ENCODE measurements at regions not wholly inside any gene's neighbourhood (a gene's known extent, or its start where the extent isn't known, plus 50 kb on each side); places are given as distances from the start of the nearest gene placed in this dataset.
A peak's percentile ranks its signal among the peaks of the same experiment; 100 is the strongest.
"Not testable (repeated sequence)": the region's sequence is repeated elsewhere in the genome, so short reads cannot be mapped to it uniquely, and the experiment has no call there.

DNA sequence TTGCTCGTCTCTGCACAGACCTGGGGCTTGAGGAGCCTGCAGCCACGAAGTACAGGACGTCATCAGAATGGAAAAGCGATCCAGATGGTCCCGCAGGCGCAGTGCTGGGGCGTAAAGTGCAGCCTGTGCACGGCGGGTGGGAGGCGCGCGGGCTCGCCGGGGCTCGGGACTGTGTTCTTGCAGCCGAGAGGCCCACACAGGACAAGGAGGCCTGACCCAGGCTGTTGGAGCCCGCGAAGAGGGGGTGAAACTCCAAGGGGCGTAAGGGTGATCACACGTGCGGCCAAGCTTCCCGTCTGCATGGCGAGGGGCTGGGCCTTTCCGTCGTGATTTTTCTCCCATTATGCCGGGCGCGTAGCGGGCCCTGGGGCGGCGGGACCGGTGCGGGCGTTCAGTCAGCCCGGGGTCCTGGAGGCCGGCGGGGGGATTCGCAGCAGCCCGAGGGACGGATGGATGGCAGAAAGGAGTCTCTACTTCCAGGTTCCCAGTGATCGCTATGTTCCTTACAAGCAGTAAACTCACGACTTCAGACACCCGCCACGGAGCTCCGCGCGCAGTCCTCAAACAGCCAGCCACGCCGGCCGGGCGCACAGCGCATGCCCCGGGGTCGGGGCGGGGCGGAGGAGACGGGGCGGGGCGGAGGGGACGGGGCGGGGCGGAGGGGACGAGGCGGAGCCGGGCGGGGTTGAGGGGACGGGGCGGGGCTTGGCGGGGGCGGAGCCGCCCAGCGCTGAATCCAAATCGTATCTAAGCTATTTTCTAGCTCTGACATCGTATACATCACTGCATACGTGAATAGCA lies 141.0 kb upstream of the KCNJ18 start:
- peak; percentile 80 to 83 for DNase-seq (ENCODE audit: low read depth in 2 of 2)

DNA sequence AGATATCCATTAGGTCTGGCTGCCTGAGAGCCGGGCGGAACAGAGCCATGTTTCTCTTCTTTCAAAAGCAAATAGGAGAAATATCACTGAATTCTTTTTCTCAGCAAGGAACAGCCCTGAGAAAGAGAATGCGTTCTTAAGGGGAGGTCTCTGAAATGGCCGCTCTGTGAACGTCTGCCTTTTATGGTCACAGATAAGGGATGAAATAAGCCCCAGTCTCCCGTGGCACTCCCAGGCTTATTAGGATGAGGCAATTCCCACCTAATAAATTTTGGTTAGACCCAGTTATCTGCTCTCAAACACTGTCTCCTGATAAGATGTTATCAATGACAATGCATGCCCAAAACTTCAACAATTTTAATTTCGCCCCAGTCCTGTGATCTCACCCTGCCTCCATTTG lies 133.4 kb upstream of the KCNJ18 start:
- not testable (repeated sequence) for DNase-seq (ENCODE audit: low read depth in 2 of 2)

DNA sequence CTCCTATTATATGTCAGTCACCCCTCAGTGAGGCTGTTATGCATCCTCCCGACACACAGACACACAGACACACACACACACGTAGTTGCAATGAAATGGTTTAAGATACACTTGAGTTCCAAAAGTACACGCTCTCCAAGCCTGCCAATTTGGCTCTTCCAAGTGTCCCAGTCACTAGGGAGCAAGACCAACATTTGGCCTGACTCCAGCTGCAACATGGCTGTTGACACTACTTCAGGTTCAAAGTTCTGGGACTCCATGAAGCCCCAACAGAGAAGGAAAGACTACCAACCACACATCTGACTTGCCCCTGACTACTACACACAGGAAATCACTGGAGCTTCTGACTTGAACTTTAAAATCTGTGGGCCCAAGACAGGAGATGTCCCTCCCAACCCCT lies 128.1 kb upstream of the KCNJ18 start:
- no peak for DNase-seq (ENCODE audit: low read depth in 2 of 2)

DNA sequence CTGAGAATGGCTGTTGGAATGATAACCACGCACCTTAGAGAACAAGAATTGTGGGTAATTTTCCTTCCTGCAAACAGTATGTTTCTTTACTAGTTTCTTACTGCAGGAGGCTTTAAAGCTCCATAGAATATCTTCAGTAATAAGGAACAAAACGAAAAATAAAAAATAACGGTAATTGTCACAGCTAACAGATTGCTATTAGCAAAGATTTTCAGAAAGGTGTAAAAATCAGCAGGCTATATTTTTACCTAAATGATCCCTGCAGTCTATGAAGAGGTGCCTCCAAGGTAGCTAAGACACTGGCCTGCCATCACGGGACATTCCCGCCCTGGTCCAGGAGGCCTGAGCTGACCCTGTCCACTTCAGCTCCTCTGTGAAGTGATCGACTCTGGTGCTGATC lies 127.6 kb upstream of the KCNJ18 start:
- DNase-seq (ENCODE audit: low read depth in 2 of 2), result not testable (repeated sequence)

DNA sequence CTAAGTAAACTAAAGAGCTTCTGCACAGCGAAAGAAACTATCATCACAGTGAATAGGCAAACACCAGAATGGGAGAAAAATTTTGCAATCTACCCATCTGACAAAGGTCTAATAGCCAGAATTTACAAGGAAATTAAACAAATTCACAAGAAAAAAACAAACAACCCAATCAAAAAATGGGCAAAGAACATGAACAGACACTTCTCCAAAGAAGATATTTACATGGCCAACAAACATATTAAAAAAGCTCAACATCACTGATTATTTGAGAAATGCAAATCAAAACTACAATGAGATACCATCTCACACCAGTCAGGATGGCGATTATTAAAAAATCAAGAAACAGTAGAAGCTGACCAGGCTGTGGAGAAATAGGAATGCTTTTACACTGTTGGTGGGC lies 121.9 kb upstream of the KCNJ18 start:
- not testable (repeated sequence) for DNase-seq (ENCODE audit: low read depth in 2 of 2)

DNA sequence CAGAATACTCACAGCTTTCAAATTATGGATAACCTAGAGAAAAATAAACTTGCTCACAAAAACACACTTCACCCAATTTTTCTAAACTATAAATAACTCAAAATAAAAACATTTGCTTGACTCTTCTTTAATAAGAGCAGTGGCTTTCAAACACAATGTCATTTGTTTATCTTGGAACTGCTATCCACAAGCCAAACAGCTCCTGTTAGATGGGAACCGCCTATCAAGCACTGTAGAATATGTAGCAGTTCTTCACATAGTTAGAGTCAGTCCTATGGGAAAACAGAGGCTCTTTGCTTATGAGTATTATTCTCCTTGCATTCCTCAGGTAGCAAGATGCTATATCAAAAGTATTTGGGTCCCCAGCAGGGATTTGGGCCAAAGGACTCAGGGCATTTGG lies 120.2 kb upstream of the KCNJ18 start:
- DNase-seq (ENCODE audit: low read depth in 2 of 2), result not testable (repeated sequence)

DNA sequence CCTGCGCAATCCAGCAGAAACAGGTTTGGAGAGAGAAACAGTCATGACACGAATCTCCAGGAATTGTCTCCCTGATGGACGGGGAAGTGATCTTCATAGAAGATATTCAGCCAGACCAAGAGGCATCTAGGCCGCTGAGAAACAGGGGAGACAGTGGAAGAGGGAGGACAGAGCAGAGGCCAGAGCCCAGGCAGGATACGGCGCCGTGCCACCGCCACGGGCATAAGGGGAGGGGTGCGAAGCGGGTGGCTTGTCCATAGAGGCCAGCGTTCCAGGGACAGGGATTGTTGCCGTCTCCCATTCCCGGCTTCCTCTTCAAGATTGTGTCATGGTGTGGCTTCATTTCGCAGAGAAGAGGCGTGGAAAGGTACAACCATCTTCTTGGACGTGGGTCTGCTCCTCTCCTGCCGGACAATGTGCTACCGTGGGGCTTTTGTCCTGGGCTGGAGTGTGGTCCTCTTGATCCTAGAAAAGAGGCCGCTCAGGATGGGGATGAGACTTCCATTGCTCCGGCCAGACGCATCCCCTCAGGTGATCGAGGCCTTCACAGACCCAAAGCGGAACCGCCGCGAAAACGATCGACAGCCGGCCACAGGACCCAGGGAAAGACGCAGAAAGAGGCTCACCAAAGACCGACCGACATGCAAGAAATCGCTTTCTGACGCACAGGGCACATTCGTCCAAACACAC lies 118.9 kb upstream of the KCNJ18 start:
- not testable (repeated sequence) for DNase-seq (ENCODE audit: low read depth in 2 of 2)

DNA sequence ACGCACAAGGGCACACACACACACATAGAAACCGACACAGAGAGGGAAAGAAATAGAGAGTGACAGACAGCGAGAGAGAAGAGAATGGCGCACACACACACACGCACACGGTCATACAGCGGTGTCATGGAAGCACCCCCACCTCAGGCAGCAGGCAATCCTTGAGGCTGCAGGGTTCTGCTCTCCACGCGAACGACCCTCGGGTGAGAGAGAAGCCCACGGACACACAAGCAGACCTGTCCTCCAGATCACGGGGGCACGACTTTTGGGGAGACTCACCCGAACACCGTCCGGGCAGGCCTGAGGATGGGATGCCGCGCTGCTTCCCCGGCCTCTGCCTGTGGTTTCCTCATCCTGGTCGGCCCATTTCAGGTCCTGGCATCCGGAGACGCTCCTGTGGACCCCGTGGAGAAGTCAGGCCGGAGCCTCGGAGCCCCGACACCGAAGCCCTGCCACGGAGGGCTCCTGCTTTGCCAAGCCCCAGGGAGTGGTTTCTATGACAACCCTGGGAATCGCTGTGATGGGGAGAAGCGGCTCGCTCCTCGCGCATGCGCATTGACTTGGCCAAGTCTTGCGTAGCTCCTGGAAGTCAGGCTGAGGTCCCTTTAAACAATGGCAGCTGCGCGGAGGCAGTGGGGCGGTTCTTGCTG lies 118.2 kb upstream of the KCNJ18 start:
- DNase-seq (ENCODE audit: low read depth in 2 of 2), result peak; percentile 21 to 38

DNA sequence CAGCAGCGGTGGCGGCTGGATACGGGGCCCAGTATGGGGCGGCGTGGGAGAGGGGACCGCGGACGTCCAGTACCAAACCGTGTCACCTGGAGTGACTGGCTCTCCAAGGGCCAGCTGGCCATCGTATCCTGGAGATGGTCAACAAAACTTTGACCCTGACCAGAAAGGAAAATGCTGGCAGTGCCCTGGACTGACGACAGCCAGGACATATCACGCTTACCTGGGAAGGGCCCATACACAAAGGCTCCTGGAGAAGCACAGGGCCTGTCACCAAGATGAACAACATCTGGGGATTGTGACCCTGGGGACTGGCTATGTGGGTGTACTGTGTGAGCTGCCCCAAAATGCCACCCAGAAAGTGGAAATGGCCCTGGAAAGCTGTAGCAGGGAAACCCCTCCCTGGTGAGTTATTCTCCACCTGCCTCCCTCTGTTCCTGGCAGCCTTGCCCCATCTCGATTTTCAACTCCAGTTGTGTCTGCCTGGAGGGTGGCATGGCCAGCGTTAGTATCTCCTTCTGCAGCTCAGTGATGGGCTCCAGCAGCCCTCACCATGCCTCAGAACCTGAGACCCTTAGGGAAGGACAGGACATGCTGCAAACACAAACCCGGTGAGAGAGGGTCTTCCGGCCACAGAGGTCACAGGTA lies 117.6 kb upstream of the KCNJ18 start:
- DNase-seq (ENCODE audit: low read depth in 2 of 2), result not testable (repeated sequence)

DNA sequence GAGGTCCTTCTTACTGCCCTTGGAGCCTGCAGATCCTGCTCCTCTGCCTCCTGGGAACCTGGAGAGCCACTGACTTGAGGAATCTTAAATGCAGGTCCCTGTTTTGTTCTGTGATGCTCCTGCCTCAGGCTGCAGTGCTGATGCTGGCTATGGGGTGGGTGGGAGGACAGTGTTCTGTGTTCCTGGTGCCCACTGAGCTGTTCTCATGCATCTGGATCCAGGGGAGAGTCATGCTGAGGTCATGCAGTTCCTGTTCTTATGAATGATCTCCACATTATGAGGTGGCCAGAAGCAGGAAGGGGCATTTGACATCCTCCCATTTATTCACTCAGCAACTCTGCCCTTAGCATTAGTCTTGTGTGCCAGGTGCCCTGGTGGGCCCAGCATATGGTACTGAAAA lies 113.5 kb upstream of the KCNJ18 start:
- not testable (repeated sequence) for DNase-seq (ENCODE audit: low read depth in 2 of 2)

DNA sequence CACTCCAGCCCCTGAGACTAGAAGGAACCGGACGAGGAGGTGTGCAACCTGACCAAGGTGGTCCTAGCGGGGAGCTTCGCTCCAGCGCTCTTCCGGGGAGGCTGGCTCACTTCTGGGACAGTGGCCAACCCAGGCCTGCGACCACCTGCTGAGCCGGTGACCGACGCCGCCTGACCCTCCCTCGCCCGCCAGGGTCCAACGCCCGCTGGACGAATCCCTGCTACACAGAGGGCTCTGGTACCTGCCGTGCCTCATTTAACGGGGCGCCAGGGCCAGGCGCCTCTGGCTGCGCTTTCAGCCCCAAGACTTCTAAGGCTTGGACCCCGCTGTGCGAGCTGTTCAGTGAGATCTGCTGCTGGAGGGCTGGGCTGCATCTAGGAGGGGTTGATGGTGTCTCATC lies 99.5 kb upstream of the KCNJ18 start:
- DNase-seq (ENCODE audit: low read depth in 2 of 2), result no peak

DNA sequence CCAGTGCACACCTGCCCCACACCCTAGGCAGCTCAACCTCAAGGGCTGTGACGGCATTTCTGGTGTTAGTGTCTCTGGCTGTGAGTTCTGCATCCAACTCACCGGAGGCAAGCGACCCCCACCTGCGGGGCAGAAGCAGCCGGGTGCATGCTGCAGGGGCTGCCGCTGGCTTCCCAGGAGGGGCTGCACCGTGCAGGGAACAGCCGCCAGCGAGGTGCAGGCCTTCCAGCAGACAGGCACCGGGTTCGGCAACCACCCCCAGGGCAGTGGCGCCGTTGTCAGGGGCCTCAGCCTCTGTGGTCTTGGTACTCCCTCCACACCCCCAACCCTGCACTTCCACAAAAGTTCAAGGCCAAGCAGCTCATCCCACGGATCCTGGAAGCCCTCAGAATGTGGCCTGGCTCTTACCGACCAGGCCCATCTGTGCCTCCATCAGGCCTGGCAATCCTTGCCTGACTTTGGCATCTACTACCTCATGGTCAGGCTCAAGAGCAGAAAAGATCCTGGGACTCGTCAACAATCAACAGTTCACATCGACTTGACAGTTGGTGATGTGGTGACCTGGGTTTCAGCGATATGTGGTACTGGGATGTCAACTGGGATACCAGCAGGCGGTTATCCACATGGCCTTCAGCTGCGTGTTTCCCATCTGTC lies 98.7 kb upstream of the KCNJ18 start:
- DNase-seq (ENCODE audit: low read depth in 2 of 2), result not testable (repeated sequence)

DNA sequence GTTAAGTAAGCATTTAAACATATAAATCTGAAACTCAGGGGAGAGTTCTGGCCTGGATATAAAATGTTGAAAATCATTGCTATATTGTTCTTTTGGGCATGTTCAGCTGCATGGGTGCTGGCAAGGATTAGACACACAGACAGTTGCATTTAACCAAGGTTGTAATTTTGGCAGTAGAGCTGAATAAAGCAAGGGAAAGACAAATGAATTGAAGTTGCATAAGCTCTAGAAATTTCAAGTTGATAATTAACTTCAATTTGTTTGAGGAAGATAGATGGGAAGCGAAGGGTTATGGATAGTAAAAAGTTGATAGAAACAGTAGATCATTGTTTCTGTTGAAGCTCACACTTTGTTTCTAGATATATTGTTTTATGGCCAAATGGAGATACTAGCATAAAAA lies 97.2 kb upstream of the KCNJ18 start:
- DNase-seq (ENCODE audit: low read depth in 2 of 2), result no peak

DNA sequence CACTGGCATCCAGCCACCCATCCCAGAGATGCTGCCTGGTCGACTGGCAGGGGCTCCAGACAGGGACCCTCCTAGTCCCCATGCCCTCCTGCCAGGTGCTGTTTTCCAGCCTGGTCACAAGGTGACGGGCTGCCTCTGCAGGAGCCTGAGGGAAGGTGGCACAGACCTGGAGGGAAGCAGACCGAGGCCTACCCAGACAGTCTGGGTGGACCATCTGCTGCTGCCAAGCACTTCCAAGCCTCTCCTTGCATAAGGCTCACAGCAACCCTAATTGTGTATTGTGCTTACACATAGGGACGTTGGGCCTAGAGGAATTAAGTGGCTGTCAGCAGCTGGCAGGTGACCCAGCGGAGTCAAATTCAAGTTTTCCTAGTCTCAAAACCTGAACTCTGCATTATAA lies 90.1 kb upstream of the KCNJ18 start:
- no peak for DNase-seq (ENCODE audit: low read depth in 2 of 2)

DNA sequence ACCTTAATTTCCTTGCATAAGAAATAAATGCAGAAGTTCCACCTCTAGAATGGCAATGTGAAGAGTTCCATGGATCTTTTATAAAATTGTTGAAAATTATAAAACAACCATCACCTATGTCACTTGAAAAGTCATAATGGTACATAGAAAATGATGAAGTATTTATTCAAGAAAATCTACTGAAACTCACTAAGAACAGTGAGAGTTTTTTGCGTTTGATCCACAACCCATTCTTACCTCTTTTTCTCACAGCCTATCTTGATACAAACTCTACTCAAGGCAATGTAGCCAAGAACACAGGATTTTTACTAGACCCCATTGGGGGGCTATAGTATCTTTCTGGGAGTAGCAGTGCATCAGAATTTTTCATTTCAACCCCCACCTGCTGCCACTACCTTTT lies 89.0 kb upstream of the KCNJ18 start:
- not testable (repeated sequence) for DNase-seq (ENCODE audit: low read depth in 2 of 2)

DNA sequence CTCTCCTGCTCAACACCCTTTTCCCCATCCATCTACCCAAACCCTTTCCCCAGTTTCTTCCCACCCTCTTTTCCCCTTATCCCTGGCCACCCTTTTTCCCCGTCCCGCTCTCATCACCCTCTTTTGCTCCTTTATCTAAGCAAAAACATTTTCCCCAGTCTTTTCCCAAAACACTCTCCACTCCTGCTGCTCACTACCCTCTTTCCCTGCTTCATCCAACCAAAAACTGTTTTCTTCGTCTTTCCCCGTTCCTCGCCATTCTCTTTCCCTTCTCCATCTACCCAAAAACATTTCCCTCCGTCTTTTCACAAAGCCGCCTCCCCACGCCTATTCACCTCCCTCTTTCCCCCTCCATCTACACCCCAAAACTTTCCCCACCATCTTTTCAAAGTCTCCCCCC lies 80.9 kb upstream of the KCNJ18 start:
- DNase-seq (ENCODE audit: low read depth in 2 of 2), result not testable (repeated sequence)

DNA sequence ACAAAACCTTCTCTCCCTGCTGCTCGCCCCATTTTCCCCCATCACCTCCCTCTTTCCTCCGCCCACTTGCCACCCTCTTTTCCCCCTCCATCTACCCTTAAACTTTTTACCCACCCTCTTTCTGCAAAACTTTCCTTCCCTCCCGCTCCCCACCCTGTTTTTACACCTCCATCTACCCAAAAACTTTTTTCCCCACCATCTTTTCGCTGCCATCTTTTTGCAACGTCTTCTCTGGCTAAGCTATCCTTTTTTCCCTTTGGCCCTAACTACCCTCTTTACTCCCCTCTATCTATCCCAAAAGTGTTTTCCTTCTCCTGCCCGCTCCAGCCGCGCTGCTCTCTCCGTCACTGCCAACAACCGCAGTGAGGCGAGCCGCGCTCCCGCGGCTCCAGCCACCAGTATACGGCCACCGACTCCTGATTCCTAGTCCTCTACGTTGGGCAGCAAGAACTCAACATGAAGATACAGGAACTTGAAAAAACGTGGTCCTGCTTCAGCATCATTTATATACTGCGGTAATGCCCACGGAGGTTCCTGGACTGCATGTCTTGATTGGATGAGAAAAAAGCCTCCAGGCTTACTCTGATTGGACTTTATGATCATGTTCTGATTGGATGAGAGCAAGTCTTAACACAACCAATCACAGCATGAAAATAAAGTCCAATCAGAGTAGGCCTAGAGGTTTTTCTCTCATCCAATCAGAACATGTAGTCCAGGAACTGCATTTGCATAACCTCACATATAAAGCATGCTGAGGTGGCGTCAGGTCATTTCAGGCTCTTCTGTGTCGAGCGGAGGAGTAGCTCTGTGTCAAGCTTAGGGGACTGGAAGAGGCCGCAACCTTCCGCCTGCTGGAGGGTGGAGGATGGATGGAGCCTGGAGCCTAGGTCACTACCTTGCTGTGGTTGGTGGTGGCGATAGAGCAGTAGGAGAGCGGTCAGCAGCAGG lies 79.9 kb upstream of the KCNJ18 start:
- DNase-seq (ENCODE audit: low read depth in 2 of 2), result not testable (repeated sequence)

DNA sequence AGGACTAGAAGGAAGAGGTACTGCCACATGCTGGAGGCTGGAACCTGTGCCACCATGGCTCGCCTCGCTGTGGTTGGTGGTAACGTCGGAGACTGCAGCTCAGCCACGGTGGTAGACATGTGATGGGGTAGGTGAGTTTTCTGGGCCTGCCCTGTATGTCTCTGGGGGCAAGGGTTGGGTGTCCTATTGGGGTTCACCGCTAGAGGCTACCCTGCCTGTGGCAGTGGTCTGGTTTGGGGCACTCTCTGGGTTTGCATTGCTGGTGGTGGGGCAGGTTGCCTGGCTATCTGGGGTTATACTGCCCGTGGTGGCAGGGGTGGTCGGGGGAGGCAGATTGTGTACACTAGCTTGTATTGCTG lies 79.3 kb upstream of the KCNJ18 start:
- DNase-seq (ENCODE audit: low read depth in 2 of 2), result no peak

DNA sequence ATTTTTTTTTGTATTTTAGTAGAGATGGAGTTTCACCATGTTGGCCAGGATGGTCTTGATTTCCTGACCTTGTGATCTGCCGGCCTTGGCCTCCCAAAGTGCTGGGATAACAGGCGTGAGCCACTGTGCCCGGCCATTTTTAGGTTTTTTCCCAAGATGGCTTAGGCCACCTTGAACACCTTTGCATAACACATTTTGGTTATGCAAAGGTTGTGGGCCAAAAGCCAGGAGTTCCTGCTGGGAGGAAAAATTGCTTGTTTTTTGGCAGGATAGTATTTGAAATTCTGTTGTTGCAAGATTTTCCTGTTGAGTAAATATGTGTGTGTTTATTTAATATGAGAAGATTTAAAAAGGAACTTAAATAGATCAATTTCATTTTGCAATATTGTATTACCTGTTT lies 65.3 kb upstream of the KCNJ18 start:
- DNase-seq (ENCODE audit: low read depth in 2 of 2), result not testable (repeated sequence)

Measured in stimulated activated CD4-positive, alpha-beta T cell treated with anti-CD3 and anti-CD28 coated beads, Interleukin-1b, Interleukin-23, amount 100 ng/mL, for 4 hours (primary cell).